B cell (primary cell): ENCODE measurements at regions not wholly inside any gene's neighbourhood (a gene's known extent, or its start where the extent isn't known, plus 50 kb on each side); places are given as distances from the start of the nearest gene placed in this dataset.

Source experiments
- ATAC-seq: fragments of 200-7000 bp; cut with Tn5 transposase; one replicate; pipeline ENCODE4 v1.10.0; 2021; ENCODE audit warnings: low read depth, mild to moderate bottlenecking, moderate number of reproducible peaks, moderate library complexity
- CTCF ChIA-PET: fragments of 350-600 bp; sonication (Branson Sonifier 250); formaldehyde crosslinking; loops from one replicate; lab custom pipeline; 2021; ENCODE audit warnings: antibody characterized with exemption, inconsistent platforms; lab: Charles Lee
- POLR2A ChIA-PET: fragments of 350-600 bp; sonication (Branson Sonifier 250); formaldehyde crosslinking; loops from one replicate; lab custom pipeline; 2021; ENCODE audit warnings: antibody characterized with exemption; lab: Charles Lee
- DNase-seq: peaks from one replicate; pipeline ENCODE4 v3.0.0; 2013
- H2AFZ ChIP-seq: 2 replicates; pipeline ENCODE4 v1.6.1; 2012; ENCODE audit warnings: mild to moderate bottlenecking, low read depth, low read length; ENCODE audit not compliant: insufficient read depth, poor library complexity, severe bottlenecking
- H3K27ac ChIP-seq, 2 donors: 1 replicate in 1 of 2; 2 replicates in 1 of 2; pipeline ENCODE4 v1.5.1; 2012 to 2013; ENCODE audit warnings: low read length in 2 of 2, mild to moderate bottlenecking in 2 of 2, moderate library complexity in 1 of 2
- H3K27me3 ChIP-seq, 4 experiments: fragments of 200-600 bp in 1 of 4; sonication (generic) in 1 of 4; replicated peaks in 1 of 4; 1 replicate in 2 of 4; 2 replicates in 2 of 4; pipeline versions ENCODE4 v1.6.1 to v1.7.0; 2013 to 2016; ENCODE audit warnings: low read length in 3 of 4, mild to moderate bottlenecking in 2 of 4, mixed read lengths in 1 of 4, moderate library complexity in 1 of 4; ENCODE audit not compliant: insufficient read depth in 4 of 4, control insufficient read depth in 3 of 4; ENCODE audit errors: control extremely low read depth in 1 of 4
- H3K36me3 ChIP-seq, 2 experiments: replicated peaks in 1 of 2; 1 replicate in 1 of 2; 2 replicates in 1 of 2; pipeline versions ENCODE4 v1.6.1 to v1.7.1; 2013; ENCODE audit warnings: low read length in 1 of 2; ENCODE audit not compliant: insufficient read depth in 2 of 2, control insufficient read depth in 1 of 2; ENCODE audit errors: control extremely low read depth in 1 of 2, extremely low read depth in 1 of 2
- H3K4me1 ChIP-seq, 2 donors: fragments of 200-600 bp in 1 of 2; sonication (generic) in 1 of 2; 1 replicate in 1 of 2; 2 replicates in 1 of 2; pipeline versions ENCODE4 v1.5.1 to v1.6.1; 2013 to 2017; ENCODE audit warnings: low read length in 2 of 2; ENCODE audit not compliant: control insufficient read depth in 2 of 2, insufficient read depth in 2 of 2
- H3K4me2 ChIP-seq: replicated peaks from 2 replicates; pipeline ENCODE3; 2012; ENCODE audit warnings: mild to moderate bottlenecking, low read depth, low read length; ENCODE audit not compliant: poor library complexity, severe bottlenecking
- H3K4me3 ChIP-seq, 5 experiments: fragments of 200-600 bp in 1 of 5; sonication (generic) in 1 of 5; 1 replicate in 3 of 5; 2 replicates in 2 of 5; pipeline versions ENCODE4 v1.5.1 to v1.7.0; 2011 to 2016; ENCODE audit warnings: low read length in 4 of 5, mild to moderate bottlenecking in 4 of 5, low read depth in 2 of 5, control low read depth in 1 of 5, moderate library complexity in 1 of 5; ENCODE audit not compliant: insufficient read depth in 1 of 5; ENCODE audit errors: control extremely low read depth in 1 of 5, extremely low read depth in 1 of 5
- H3K79me2 ChIP-seq: fragments of 200-600 bp; sonication (generic); one replicate; pipeline ENCODE4 v1.6.0; 2016; ENCODE audit warnings: low read length; ENCODE audit not compliant: control insufficient read depth, insufficient read depth
- H3K9ac ChIP-seq: fragments of 200-600 bp; sonication (generic); 2 replicates; pipeline ENCODE4 v1.6.1; 2017; ENCODE audit warnings: mild to moderate bottlenecking, low read length, moderate library complexity
- H3K9me3 ChIP-seq, 3 donors: one replicate each; pipeline versions ENCODE4 v1.6.1 to v1.7.1; 2013; ENCODE audit warnings: low read length in 2 of 3; ENCODE audit not compliant: control insufficient read depth in 2 of 3, insufficient read depth in 1 of 3; ENCODE audit errors: control extremely low read depth in 1 of 3
- H4K20me1 ChIP-seq: 2 replicates; pipeline ENCODE4 v1.6.0; 2012; ENCODE audit warnings: mild to moderate bottlenecking, low read length; ENCODE audit not compliant: insufficient read depth, control insufficient read depth, poor library complexity, severe bottlenecking
- H3K27ac Mint-ChIP-seq: one replicate; pipeline ENCODE4 v1.8.0; 2021; ENCODE audit warnings: mixed read lengths
- H3K27me3 Mint-ChIP-seq: one replicate; pipeline ENCODE4 v1.8.0; 2021; ENCODE audit warnings: mixed read lengths
- H3K4me1 Mint-ChIP-seq: one replicate; pipeline ENCODE4 v1.8.0; 2021; ENCODE audit warnings: mixed read lengths
- H3K4me3 Mint-ChIP-seq: one replicate; pipeline ENCODE4 v1.8.0; 2021; ENCODE audit warnings: mixed read lengths
- H3K9me3 Mint-ChIP-seq: one replicate; pipeline ENCODE4 v1.8.0; 2022; ENCODE audit warnings: mixed read lengths; ENCODE audit not compliant: insufficient read depth
- CTCF ChIP-seq: fragments of 200-600 bp; IDR thresholded peaks from one replicate; pipeline ENCODE4 v1.8.0; 2022; ENCODE audit warnings: antibody characterized with exemption, mild to moderate bottlenecking
- EZH2 ChIP-seq: IDR thresholded peaks from 2 replicates; pipeline ENCODE4 v1.6.1; 2012; ENCODE audit warnings: borderline replicate concordance, low read depth, mild to moderate bottlenecking, moderate library complexity, low read length; ENCODE audit not compliant: insufficient read depth, poor library complexity, severe bottlenecking
- WGBS: methylation state at CpG from one replicate; pipeline ENCODE4 v1.1.5; 2013; ENCODE audit warnings: missing lambda C conversion rate; ENCODE audit not compliant: insufficient coverage; 5-methylcytosine and 5-hydroxymethylcytosine counted together
- intact Hi-C: fragments of 100-400 bp; cut with micrococcal nuclease; formaldehyde crosslinking; loops from one replicate; pipeline ENCODE4 v1.10.0; 2022

- Histone ChIP-seq H3K27ac (no peak overlapping the region), H3K79me2 (no peaks in the 10 kb centered on the region), H3K9ac (no peak overlapping the region), H3K27me3 (peaks cover 0 to 4% (median under 1%) of the 10 kb centered on the region in 4 experiments), H2AFZ (no peak overlapping the region), H3K9me3 (peaks cover 2 to 7% (median 2%) of the 10 kb centered on the region in 3 donors), H3K4me3 (no peak overlapping the region), H3K4me1 (peaks cover 8 to 10% of the 10 kb centered on the region in 2 donors), H3K4me2 (no peak overlapping the region), H4K20me1 (no peaks in the 10 kb centered on the region), H3K36me3 (no peaks in the 10 kb centered on the region)
- POLR2A ChIA-PET: no interaction called here
- no peak overlapping the region for H3K4me3 Mint-ChIP-seq
- WGBS: no CpG with 5 or more reads among the region's 3 CpGs
- peaks cover 12% of the 10 kb centered on the region for H3K4me1 Mint-ChIP-seq
- intact Hi-C loops: no loop called here
- DNase-seq: no peak
- no peaks in the 10 kb centered on the region for H3K27me3 Mint-ChIP-seq
- CTCF ChIA-PET: no interaction called here
- TF ChIP-seq EZH2 (no peak), CTCF (no peak)
- H3K27ac Mint-ChIP-seq: no peak overlapping the region
- H3K9me3 Mint-ChIP-seq: no peaks in the 10 kb centered on the region
- ATAC-seq: no peak
Measured at GRCh38 chr2:18901242-18901641, 311.9 kb upstream of the NT5C1B start.

DNA sequence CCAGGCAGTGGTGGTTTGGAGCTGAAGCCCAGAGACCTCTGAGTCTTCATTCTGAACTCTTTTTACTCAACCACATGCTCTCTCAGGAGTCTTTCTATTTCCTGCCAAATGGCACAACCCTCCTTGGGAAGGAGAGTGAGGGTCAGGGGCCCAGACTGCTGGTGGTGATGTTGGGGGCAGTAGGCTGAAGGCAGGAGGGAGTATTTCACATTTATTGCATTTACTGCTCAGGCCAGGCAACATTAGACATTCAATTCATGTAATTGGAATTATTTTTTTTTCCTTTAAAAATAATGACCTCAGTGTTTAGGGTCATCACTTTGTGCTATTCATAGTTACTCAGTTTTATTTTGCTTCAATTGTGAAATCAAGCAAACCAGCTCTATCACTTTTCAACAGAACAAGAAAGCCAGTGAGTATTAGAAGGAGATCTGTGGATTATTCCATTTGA lies 311.3 kb upstream of the NT5C1B start:
- TF ChIP-seq EZH2 (no peak), CTCF (no peak)
- H3K4me1 ChIP-seq: peaks cover 8 to 10% of the 10 kb centered on the region in 2 donors
- H3K36me3 ChIP-seq: no peaks in the 10 kb centered on the region
- H3K4me3 ChIP-seq: no peak overlapping the region
- intact Hi-C loops: no loop called here
- no peaks in the 10 kb centered on the region for H3K9me3 Mint-ChIP-seq
- H3K27me3 Mint-ChIP-seq: no peaks in the 10 kb centered on the region
- H3K4me2 ChIP-seq: no peak overlapping the region
- H3K9me3 ChIP-seq: peaks cover 0 to 2% (median 0%) of the 10 kb centered on the region in 3 donors
- no peak overlapping the region for H3K27ac ChIP-seq
- H3K4me3 Mint-ChIP-seq: no peak overlapping the region
- POLR2A ChIA-PET: no interaction called here
- no peak overlapping the region for H3K27ac Mint-ChIP-seq
- DNase-seq (no peak), ATAC-seq (no peak)
- no peaks in the 10 kb centered on the region for H4K20me1 ChIP-seq
- H3K27me3 ChIP-seq: no peaks in the 10 kb centered on the region
- CTCF ChIA-PET: no interaction called here
- peaks cover 12% of the 10 kb centered on the region for H3K4me1 Mint-ChIP-seq
- no peak overlapping the region for H3K9ac ChIP-seq
- no peak overlapping the region for H2AFZ ChIP-seq
- H3K79me2 ChIP-seq: no peaks in the 10 kb centered on the region
